HG02798 (cell line): ENCODE measurements at regions not wholly inside any gene's neighbourhood (a gene's known extent, or its start where the extent isn't known, plus 50 kb on each side); places are given as distances from the start of the nearest gene placed in this dataset.
"Not testable (repeated sequence)": the region's sequence is repeated elsewhere in the genome, so short reads cannot be mapped to it uniquely, and the experiment has no call there.

ENCODE experiments used
- ATAC-seq: cut with Tn5 transposase; IDR thresholded peaks from one replicate; pipeline ENCODE4 v1.9.1; 2021; ENCODE audit warnings: mild to moderate bottlenecking; ENCODE audit not compliant: unreplicated experiment, poor library complexity

- no peak for ATAC-seq
Measured at GRCh38 chr4:17252131-17252530, 259.8 kb downstream of the QDPR start.

- no peak for ATAC-seq
Measured at GRCh38 chr4:17251101-17251500, 260.8 kb downstream of the QDPR start.

GRCh38 chr4:17250591-17250990, 261.3 kb downstream of the QDPR start:
- ATAC-seq, result no peak

GRCh38 chr4:17246656-17247055, 265.2 kb downstream of the QDPR start:
- no peak for ATAC-seq

- no peak for ATAC-seq
Measured at GRCh38 chr4:17241835-17242234, 270.1 kb downstream of the QDPR start.

GRCh38 chr4:17238633-17239032, 273.3 kb downstream of the QDPR start:
- ATAC-seq, result no peak

GRCh38 chr4:17236686-17237085, 275.2 kb downstream of the QDPR start:
- ATAC-seq, result no peak

- ATAC-seq, result no peak
Measured at GRCh38 chr4:17234678-17235077, 277.2 kb downstream of the QDPR start.

- no peak for ATAC-seq
Measured at GRCh38 chr4:17232566-17233253, 279.2 kb downstream of the QDPR start.

GRCh38 chr4:17231880-17232475, 279.9 kb downstream of the QDPR start:
- ATAC-seq, result not testable (repeated sequence)

GRCh38 chr4:17230727-17231126, 281.2 kb downstream of the QDPR start:
- no peak for ATAC-seq

- no peak for ATAC-seq
Measured at GRCh38 chr4:17220816-17221215, 291.1 kb downstream of the QDPR start.

GRCh38 chr4:17218786-17219185, 293.1 kb downstream of the QDPR start:
- ATAC-seq, result no peak

- ATAC-seq, result no peak
Measured at GRCh38 chr4:17206829-17207801, 304.8 kb downstream of the QDPR start.

- ATAC-seq, result no peak
Measured at GRCh38 chr4:17204908-17205307, 306.5 kb upstream of the LDB2 start.

- no peak for ATAC-seq
Measured at GRCh38 chr4:17203797-17204196, 305.4 kb upstream of the LDB2 start.

- no peak for ATAC-seq
Measured at GRCh38 chr4:17197070-17197469, 298.6 kb upstream of the LDB2 start.

GRCh38 chr4:17195461-17196275, 297.2 kb upstream of the LDB2 start:
- ATAC-seq, result no peak

- ATAC-seq, result no peak
Measured at GRCh38 chr4:17194586-17194985, 296.1 kb upstream of the LDB2 start.

GRCh38 chr4:17189759-17190158, 291.3 kb upstream of the LDB2 start:
- no peak for ATAC-seq
